ENCODE measurements at regions not wholly inside any gene's neighbourhood (a gene's known extent, or its start where the extent isn't known, plus 50 kb on each side); places are given as distances from the start of the nearest gene placed in this dataset.
A peak's percentile ranks its signal among the peaks of the same experiment; 100 is the strongest.

DNA sequence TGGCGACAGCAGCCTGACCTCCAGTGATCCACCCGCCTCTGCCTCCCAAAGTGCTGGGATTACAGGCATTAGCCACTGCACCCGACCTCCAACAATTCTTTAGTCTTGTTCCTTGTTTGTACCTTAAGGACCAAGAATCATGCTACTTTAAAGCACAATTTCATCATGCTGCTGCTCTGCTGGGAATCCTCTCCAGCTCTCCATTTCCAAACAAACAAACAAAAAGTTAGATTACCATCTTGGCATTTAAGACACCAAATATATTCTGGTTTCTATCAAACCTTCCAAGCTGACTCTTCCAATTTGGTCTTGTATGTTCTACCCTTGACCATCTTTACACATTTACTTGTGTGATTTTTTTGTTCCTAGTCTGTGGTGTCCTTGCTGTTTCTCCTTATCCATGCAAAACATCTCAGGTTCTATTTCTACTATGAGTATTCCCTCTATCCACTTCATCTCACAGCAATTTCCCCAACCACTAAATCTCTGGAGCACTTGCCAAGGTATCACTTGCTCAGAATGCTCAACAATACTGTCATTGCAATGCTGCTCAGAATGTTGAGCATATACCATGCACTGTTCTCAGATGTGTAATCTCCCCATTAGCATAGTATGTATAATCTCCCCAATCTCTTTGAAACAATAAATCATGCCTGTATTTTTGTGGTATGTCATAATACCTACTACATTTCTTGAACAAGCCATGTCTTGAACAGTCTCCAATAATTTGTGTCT lies 73.2 kb upstream of the GALNT5 start:
- CTCF ChIA-PET = interaction anchor here (1.0 kb wide), 1 partner anchor 9 kb away, joined by 3 read pairs; no protein-coding TSS in a partner anchor
- POLR2A ChIA-PET = no interaction called here
- DNase-seq (ENCODE audit: extremely low spot score) = no peak
- TF ChIP-seq, protein P1, sequence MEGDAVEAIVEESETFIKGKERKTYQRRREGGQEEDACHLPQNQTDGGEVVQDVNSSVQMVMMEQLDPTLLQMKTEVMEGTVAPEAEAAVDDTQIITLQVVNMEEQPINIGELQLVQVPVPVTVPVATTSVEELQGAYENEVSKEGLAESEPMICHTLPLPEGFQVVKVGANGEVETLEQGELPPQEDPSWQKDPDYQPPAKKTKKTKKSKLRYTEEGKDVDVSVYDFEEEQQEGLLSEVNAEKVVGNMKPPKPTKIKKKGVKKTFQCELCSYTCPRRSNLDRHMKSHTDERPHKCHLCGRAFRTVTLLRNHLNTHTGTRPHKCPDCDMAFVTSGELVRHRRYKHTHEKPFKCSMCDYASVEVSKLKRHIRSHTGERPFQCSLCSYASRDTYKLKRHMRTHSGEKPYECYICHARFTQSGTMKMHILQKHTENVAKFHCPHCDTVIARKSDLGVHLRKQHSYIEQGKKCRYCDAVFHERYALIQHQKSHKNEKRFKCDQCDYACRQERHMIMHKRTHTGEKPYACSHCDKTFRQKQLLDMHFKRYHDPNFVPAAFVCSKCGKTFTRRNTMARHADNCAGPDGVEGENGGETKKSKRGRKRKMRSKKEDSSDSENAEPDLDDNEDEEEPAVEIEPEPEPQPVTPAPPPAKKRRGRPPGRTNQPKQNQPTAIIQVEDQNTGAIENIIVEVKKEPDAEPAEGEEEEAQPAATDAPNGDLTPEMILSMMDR (IDR thresholded peaks at IDR 0.05; ENCODE audit: control extremely low read depth, extremely low read depth, low read depth, missing control alignments) = no peak

DNA sequence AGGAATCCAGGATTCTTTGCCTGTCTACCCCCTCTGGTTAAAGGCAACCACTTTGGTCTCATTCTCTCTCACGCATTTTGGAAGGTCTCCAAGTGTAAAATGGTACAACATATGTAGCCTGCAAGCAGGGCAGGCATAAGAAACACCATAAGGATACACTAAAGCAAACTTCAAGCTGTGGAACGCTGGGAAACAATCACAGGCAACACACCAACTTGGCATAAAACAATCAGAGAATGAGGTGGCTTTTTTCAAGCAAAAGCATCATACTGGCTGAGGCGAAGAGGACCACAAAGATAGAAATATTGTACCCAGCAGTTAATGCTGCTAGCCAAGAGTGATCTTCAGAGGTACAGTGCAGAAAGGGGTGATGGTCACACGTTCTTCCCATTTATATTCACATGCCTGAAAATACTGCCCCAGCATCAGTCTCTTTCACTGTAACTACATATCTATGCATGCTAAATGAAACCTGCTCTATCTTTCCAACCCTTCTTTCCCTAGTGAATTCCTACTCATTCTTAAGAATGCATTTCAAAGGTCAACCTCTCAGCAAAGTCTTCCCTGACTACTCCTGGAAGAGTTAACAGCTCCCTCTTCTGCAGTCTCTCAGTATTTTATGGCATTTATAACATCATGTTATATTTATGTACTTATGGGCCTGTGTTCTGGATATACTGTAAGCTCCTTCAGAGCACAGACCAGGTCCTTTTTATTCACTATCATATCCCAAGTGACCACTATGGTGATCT lies 71.9 kb upstream of the GALNT5 start:
- POLR2A ChIA-PET = no interaction called here
- DNase-seq (ENCODE audit: extremely low spot score) = no peak
- CTCF ChIA-PET = no interaction called here
- TF ChIP-seq, protein P1 (IDR thresholded peaks at IDR 0.05; ENCODE audit: control extremely low read depth, extremely low read depth, low read depth, missing control alignments) = no peak

DNA sequence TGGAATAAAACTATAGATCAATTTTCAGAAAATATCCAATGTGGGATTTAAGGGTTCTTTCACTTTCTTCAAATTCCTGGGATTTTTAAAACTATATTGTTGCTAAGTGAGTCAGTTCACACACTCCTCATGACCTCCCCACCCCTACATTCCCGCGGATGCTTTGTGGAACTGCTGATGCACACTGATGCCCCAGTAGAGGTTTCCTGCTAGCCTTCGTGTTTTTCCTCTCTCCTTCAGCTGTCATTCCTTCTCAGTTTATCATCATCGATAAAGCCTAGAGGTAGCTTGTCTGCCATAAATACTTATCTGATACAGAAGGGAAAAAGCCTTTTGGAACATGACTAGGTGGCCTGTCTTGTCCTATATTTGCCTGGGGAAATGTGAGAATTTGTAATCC lies 67.4 kb upstream of the GALNT5 start:
- ChIA-PET POLR2A (no interaction called here), CTCF (no interaction called here)
- no peak for DNase-seq (ENCODE audit: extremely low spot score)
- TF ChIP-seq, protein P1 (IDR thresholded peaks at IDR 0.05; ENCODE audit: control extremely low read depth, extremely low read depth, low read depth, missing control alignments) = no peak

DNA sequence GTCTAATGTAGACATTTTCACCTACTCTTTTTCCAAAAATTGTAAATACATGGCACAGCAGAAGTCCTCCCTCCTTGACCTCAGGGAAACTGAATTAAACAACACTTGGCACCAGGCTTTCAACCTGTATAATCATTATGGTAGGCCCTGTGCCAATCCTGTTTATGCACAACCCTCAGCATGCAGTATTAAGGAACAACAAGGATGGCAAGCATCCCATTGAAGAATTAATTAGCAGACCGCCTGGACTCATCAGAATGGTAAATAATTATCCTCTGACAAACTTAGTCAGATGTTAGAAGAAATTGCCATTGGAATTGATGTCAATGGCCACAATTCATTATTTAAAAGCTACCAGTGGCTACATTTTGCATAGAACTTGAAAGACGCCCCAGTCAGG lies 66.3 kb upstream of the GALNT5 start:
- no peak for DNase-seq (ENCODE audit: extremely low spot score)
- CTCF ChIA-PET = interaction anchor here (1.4 to 4.5 kb wide), 2 partner anchors 10 to 14 kb away, joined by 4 to 25 read pairs; no protein-coding TSS in a partner anchor
- TF ChIP-seq, protein P1 (IDR thresholded peaks at IDR 0.05; ENCODE audit: control extremely low read depth, extremely low read depth, low read depth, missing control alignments) = no peak
- POLR2A ChIA-PET = no interaction called here

DNA sequence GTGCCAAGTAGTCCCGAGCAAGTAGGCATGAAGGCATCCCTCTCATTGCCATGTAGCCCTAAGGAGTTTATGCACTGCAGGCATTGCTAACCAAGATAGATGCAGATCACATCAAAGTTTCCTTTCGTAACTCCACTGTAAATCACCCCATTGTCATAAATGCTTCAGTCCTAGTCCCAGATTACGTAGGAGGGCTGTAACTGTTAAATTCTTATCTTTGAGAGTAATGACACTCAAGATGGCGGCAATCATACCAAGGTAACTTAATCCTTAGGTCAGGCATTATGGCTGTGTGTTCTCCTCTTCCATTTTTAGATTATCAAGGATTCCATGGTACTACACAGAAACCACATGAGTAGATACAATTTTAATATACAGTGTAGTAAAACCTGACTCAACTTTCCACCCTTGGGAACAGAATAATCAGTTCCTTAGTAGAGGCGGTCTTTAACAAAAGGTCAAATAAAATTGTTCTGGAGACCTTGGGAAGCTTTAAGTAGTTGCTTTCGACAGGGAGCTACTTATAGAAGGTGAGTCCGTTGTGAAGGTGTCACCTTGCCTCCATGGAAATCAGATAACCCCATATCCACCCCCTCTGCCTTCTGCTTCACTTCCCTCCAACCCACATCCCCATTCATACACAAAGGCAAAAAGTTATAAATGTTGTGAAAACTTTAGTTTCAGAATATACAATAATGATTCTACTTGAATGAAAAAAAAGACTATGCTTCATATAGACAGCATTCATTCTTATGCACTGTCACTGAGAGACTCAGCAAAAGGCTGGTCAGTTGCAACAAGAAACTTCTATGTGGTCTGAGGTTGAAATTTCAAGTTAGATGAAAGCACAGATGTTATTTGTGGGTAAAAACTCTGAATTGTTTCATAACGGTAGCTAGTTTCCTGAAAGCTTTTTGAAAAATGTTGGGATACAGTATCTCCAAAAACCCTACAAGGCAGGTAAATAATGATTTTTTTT lies 64.8 kb upstream of the GALNT5 start:
- DNase-seq (ENCODE audit: extremely low spot score) = peak; percentile 13
- CTCF ChIA-PET = interaction anchor here (0.6 to 4.5 kb wide), 16 partner anchors 9 to 1829 kb away, joined by 3 to 25 read pairs (median 4); no protein-coding TSS in a partner anchor
- TF ChIP-seq, protein P1 (IDR thresholded peaks at IDR 0.05; ENCODE audit: control extremely low read depth, extremely low read depth, low read depth, missing control alignments) = no peak
- POLR2A ChIA-PET = no interaction called here

DNA sequence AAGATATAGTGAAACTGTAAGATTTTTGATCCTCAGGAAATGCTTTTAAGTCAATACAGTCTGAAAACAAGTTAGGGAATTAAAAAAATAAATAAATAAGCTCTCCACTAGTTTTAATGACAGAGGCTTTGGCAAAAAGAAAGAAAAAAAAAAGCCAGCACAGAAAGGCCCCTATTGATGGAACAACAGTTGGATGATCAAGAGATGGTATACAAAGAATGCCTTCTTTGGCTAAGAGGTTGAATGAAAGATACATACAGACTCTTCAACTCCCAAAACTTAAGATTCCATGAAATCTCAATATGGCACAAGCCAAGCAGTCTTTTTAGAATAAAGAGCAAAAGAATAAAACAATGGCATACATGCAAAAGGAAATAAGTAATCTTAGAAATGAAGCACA lies 64.0 kb upstream of the GALNT5 start:
- CTCF ChIA-PET = interaction anchor here (0.6 to 4.5 kb wide), 15 partner anchors 10 to 1829 kb away, joined by 3 to 25 read pairs (median 4); no protein-coding TSS in a partner anchor
- TF ChIP-seq, protein P1 (IDR thresholded peaks at IDR 0.05; ENCODE audit: control extremely low read depth, extremely low read depth, low read depth, missing control alignments) = no peak
- no peak for DNase-seq (ENCODE audit: extremely low spot score)
- POLR2A ChIA-PET = no interaction called here
